ENCODE measurements at regions not wholly inside any gene's neighbourhood (a gene's known extent, or its start where the extent isn't known, plus 50 kb on each side); places are given as distances from the start of the nearest gene placed in this dataset.

- TF ChIP-seq CTCF (IDR thresholded peaks at IDR 0.05) (no peak), EP300 (IDR thresholded peaks at IDR 0.05) (no peak)
Observed at GRCh38 chr16:29302976-29303375, 103.5 kb downstream of the NPIPB11 start.

Data from tibial nerve (tissue), 4 donors.